ENCODE measurements at regions not wholly inside any gene's neighbourhood (a gene's known extent, or its start where the extent isn't known, plus 50 kb on each side); places are given as distances from the start of the nearest gene placed in this dataset.
A peak's percentile ranks its signal among the peaks of the same experiment; 100 is the strongest.
"Not testable (repeated sequence)": the region's sequence is repeated elsewhere in the genome, so short reads cannot be mapped to it uniquely, and the experiment has no call there.

DNA sequence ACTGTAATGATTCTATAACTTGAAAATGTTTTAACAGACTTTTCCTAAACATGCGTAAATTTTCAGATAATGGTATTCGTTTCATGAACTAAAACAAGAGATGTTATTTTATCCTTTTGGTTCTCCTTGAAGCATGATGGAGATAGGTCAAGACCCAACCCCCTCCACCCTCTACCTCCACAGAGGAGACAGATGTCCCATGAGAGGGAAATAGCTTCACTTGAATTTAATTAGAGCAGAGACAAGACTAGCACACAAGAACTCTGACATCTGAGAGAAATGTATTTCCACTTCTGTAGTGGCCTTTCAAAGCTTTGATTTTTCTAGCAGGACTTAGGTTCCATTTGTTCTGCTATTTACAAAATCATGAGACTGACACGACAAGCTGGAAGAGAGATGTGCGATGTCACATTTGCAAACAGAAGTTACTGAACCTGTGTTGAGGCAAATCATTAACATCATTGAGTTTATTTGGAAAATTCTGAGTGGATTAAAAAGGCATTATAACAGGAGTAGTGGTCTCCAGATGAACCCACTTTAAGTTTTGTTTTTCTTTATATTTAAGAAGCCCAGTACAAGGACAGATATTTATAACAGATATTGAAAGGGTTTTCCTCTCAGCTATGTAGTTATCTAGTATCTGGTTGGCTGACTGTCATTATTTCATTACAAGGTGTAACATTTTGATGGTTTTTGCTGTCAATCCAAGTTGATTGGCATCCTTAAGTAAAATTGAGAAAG, 276.2 kb downstream of the ASXL3 start:
- no peak for DNase-seq (ENCODE audit: low read depth in 2 of 2)

DNA sequence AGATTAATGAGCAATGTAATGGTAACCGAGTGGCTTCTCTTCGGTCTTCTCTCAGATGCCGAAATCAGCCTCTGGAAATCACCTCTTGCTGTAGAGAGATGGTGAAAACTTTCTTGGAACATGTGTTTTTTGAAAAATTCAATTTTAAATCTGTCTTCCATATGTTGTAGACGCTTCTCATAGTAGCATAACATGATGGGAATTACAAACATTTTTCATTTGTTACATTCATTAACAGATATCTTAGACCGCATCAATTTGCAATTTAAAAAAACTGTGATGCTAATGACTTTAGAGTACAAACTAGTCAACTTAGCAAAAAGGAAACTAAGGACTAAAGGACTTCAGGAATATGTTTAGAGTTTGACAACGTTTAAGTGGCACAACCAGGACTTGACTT, 275.2 kb downstream of the ASXL3 start:
- DNase-seq (ENCODE audit: low read depth in 2 of 2): no peak

DNA sequence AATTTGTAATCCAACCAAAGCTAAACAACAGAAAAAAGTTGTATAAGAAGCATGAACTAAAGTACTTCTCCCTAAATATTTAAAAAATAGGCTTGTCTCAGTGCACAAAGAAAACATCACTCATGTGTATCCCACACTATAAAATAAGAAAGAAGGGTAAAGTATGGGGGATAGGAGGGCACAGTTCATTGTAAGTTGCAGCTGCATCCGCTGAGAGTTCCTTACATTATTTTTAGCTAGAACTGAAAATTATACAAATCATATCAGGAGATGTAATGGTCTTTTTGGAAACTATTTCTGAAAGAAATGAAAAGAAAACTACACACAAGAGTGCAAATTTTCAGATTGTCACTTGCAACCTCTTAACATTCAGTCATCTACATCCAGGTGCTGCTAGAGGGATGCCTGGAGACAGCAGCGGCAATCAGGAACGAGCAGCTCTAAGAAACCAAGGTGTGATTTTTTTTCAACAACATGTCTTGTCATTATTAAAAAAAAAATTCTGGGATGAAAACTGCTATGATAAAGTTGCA, 273.6 kb downstream of the ASXL3 start:
- DNase-seq (ENCODE audit: low read depth in 2 of 2): no peak

DNA sequence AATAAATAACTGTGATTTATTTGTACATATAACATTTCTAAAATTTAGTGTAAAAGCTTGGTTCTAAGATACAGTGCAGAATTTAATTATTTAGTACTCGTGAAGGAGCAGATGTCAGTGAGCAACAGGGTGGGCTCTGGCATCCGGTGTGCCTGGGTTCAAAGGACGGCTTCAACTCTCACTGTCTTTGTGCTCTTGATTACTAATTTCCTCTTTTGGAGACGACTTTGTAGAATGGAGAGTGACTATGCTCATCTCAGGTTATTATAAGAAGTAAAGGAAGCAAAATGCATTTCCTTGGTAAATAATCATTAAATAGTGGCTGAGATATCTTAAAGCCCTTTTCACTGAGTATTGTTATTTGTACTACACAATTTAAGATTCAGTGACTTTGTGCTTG, 271.7 kb downstream of the ASXL3 start:
- no peak for DNase-seq (ENCODE audit: low read depth in 2 of 2)

DNA sequence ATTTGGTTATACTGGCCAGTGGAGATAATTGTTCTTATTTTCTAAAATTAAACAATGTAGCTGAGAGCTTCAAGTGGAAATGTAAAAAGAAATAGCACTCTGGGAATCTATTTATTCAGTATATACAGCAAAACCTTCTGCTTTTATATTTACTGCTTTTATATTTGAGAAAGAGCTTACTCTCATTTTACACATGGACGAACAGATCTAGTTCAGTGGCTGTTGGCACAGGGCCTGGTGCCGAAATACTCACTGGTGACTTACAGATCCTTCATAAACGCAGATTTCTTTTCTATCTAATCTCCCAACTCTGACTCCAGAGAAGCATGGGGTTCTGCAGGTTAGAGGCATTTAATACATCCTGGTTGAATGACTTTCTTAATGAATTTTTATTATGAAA, 266.2 kb downstream of the ASXL3 start:
- no peak for DNase-seq (ENCODE audit: low read depth in 2 of 2)

DNA sequence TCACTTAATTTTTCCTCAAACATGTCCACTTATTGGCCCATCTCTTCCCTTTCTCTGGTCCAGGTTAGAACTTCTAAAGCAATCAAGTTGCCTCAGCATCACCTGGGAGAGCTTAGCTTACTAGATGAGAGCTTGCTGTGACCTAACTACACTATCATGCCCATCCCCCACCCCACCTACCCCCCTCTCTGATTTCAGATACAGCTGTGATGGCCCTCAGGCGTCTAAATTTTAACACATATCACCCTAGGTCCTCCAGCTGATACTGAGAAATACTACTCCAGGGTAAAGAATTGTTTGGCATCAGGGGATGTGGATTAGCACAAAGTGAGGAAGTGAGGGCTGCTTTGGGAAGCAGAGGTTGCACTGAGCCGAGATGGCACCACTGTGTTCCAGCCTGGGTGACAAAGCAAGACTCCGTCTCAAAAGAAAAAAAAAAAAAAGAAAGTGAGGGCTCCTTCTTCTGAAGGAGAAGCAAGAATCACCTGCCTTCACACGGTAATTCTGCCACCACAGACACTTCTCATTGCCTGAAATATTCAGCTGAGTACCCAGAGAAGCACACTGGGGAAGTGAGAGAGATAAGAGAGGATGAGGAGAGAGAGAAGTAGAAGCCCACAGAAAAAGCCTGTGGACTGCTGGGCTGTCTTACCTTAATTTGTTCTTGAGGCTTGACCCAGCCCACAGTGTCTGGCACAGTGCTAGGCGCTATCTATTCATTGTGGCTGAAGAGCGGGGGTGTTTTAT, 263.4 kb downstream of the ASXL3 start:
- DNase-seq (ENCODE audit: low read depth in 2 of 2): no peak

DNA sequence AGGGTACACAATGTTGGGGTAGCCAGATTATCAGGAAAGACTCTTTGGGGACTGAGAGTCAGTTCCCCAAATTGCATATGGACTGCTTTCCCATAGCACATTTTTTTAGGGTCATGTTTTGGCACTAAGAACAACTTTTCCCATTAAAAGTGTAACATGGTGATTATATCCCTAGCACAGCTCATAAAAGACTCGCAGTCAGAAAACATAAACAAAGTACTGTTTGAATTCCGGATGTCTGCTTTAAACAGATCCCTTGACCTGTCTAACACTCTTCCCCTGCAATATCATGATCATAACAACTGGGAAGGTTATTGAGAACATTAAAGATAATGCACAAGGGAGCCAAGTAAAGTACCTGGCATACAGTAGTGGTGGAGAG, 262.2 kb downstream of the ASXL3 start:
- no peak for DNase-seq (ENCODE audit: low read depth in 2 of 2)

DNA sequence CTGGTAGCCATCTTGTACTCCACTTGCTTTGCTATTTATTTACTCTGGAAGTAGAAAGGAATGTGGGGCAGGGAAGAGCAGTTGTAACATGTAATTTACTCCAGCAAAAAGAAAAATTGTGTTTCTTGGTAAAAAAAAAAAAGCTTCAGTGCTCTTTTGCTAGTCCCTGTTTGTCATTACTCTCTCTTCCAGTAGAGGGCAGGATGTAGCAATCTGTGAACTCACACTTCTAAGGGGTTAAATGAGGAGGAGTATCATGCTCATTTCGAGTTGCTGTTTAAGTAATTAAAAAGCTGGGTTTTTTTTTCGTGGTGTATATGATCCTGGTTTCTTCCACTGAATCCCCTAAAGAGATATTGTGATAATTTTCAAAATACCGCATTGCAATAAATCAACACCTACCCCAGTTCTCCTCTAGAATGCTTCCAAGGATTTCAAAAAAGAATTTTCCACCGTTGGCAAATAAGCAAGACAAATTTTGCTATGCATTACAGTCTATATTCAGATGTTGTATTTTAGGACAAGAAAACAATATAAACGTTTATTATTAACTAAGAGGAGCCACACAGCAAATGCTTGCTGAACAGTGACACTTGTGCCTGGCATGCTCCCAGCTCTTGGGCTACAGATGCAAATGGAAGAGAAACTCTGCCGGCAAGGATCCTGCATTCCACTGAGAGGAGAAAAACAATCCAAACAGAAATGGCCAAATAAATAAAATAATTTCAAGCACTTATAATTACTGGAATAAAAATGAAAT, 261.6 kb downstream of the ASXL3 start:
- peak; percentile 43 to 48 for DNase-seq (ENCODE audit: low read depth in 2 of 2)

DNA sequence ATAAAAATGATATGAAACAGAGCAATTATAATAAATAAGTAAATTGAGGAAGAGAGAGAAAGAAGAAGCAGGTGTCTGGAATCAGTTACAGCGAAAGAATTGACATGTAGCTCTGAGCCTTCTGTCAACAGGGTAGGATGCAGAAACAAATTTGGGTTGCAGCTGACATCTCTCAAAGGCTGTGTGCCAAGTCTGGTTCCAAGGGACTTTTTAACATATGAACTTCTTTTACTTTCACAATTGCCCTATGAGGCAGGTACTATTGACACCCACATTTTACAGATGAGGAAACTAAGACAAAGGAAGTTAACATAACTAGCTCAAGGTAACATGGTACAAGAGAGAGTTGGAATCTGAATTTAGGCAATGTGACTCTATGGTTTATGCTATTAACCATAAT, 260.0 kb downstream of the ASXL3 start:
- no peak for DNase-seq (ENCODE audit: low read depth in 2 of 2)

DNA sequence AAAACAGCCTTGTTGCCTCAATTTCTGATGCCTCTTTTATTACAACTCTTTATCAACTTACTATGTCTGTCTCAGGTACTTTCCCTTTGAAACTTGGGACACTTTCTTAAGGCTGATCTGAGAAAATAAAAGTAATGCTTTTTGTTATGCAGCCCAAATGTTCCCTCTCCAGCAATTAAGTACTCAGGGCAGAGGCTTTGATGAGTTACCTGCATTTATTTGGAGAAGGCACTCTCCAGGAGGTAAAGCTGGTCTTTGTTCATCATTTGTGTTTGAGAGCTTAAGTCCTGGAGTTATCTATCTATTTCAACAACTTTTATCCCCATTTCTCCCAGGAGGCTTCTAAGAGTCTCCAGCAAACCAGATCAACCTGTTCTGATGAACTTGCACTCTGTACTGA, 259.2 kb downstream of the ASXL3 start:
- no peak for DNase-seq (ENCODE audit: low read depth in 2 of 2)

DNA sequence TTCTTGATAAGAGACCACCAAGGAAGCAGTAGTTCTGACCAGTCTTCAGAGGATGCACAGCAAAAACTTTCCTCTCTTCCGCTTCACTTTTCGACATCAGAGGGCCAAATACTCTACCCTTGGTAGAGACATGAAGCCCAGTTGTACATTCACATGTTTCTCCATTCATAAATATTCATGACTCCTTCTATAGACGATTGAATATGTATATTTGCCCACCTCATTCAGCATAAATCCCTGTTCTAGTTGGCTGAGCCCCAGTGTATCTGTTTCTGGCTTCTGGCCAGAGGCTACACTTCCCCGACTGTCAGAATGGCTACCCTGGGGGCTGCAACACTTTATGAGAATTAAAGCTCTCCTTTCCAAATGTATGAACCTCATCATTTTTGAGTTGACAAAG, 258.5 kb downstream of the ASXL3 start:
- DNase-seq (ENCODE audit: low read depth in 2 of 2): no peak

DNA sequence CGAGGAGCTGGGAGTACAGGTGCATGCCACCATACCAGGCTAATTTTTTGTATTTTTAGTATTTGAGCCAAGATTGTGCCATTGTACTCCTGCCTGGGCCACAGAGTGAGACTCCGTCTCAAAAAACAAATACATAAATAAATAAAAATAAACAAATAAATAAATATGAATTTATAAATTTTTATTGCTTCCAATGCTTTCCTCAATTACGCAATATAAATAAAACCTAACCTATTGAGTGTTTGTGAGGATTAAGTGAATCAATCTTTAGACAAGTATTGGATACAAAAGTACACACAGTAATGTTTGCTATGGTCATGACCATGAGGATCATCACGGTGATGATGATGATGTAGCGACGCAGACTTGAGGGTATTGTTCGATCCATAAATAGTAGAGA, 257.4 kb downstream of the ASXL3 start:
- no peak for DNase-seq (ENCODE audit: low read depth in 2 of 2)

DNA sequence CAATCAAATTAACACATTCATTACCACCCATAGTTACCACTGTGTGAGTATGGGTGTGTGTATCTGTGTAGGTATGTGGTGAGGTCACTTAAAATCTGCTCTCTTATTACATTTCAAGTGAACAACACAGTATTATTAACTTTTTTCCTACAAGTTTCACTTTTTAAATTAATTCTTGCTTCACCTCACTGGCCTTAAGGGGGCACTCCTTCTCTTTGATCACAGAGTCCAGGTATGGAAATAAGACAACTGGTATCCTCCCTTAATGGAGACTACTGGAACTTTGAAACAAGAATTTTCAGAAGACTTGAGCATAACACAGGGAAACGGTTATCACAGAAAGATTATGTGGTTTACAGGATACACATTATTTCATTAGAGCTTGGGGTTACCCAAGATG, 255.8 kb downstream of the ASXL3 start:
- no peak for DNase-seq (ENCODE audit: low read depth in 2 of 2)

DNA sequence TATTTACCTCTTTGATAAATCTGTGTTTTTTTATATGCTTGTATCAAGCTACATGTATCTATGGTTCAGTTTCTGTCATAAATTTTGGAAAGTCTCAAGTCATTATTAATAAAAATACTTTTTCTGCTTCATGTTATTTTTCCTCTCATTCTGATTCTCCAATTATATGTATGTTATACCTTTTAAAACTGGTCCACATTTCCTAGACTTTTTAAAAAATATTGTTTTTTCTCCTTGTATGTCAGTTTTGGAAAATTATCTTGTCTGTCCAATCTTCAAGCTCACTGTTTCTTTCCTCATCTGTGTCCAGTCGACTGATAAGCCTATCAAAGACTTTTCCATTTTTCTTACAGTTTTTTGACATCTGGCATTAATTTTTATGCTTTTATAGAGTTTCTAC, 253.4 kb downstream of the ASXL3 start:
- DNase-seq (ENCODE audit: low read depth in 2 of 2): no peak

DNA sequence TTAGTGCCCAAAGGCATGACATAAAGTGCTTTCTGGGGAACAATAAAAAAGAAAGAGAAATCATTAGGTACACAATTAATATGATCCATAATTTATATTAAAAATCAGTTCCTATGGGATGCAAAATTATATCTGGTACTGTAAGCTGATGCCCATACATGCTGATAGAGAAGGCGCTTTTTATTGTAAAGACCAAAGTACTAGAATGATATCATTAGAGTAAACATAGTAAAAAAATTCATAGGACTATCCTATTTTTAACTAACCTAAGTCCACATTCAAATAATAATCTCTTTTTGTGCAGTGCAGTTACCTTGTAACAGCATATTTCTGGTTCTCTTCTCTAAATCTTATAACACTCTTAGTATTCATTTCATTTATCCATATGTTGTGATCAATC, 252.2 kb downstream of the ASXL3 start:
- DNase-seq (ENCODE audit: low read depth in 2 of 2): no peak

DNA sequence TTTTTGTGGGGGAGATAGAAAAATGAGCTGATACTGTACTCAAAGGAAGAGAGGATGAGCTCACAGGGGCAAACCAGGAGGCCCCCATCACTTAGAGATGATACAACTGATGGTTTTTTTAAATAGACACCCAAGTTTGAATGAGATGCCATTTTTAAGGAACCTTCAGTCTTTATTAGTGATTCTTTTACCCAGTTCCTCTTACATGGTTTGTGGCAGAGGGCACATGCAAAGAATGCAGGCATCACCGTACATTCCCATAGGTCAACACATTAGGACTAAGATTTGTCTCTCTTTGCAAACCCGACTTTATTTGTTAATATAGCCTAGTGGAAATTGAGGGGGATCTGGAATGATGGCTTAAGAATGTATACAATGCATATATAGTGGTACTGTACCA, 250.9 kb downstream of the ASXL3 start:
- DNase-seq (ENCODE audit: low read depth in 2 of 2): no peak

DNA sequence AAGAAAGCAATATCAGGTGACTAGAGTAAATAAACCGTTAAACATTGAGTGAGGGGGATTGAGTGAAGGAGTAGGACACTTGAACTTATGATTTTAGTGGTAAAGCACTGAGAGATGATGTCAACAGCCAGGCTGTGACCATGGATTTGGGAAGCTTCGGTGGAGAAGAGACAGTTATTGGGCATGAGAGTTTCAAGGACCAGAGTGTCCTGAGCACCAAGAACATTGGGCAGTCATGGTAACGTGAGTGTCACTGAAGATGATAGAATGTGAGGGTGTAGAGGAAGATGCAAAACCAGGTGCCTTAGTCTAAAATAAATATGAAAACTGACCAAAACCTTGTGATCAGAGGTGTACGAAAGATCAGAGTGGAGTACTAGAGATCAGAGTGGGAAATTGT, 248.1 kb downstream of the ASXL3 start:
- no peak for DNase-seq (ENCODE audit: low read depth in 2 of 2)

DNA sequence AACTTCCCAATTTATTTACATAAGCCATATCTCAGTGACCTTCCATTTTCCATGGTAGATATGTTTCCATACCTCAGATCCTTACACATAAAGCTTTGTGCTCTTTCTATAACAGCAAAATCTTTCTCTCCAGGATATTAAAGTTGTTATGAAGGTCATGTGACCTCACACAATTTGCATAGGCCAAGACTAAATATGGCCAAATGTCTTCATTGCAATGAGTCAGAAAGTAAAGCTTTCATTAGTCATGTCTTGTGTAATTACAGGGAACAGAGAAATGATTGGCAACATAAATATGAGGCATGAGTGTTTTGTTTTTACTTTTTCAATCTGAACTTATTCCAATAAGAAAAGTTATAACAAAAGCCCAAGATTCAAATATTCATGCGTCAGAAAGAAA, 243.5 kb downstream of the ASXL3 start:
- DNase-seq (ENCODE audit: low read depth in 2 of 2): peak; percentile 62

DNA sequence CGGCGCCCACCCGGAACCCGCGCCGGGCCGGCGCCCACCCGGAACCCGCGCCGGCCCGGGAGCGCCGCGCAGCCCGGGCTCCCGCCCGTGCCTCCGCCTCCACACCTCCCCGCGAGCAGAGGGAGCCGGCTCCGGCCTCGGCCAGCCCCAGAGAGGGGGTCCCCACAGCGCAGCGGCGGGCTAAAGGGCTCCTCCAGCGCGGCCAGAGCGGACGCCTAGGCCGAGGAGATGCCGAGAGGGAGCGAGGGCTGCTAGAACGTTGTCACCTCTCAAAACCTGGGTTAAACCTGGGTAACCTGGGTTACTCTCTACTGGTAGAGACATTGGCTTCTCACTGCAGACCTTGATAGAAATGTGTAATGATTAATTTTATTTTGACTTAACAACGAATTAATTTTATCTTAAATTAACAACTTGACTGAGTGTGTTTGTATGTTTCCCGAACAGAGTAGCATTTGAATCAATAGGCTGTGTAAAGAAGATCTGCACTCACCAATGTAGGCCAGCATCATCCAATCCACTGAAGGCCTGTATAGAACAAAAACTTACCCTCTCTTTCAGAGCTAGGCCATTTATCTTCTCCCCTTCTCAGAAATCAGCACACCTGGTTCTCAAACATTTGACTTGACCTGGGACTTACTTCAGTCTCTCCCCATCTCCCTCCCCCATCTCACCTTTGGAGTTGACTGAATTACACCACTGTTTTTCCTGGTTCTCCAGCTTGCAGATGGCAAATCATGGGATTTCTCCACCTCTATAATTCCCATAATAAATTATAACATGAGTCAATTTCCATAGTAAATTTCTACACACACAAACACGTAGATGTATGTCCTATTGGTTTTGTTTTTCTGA, 242.7 kb downstream of the ASXL3 start:
- no peak for DNase-seq (ENCODE audit: low read depth in 2 of 2)

DNA sequence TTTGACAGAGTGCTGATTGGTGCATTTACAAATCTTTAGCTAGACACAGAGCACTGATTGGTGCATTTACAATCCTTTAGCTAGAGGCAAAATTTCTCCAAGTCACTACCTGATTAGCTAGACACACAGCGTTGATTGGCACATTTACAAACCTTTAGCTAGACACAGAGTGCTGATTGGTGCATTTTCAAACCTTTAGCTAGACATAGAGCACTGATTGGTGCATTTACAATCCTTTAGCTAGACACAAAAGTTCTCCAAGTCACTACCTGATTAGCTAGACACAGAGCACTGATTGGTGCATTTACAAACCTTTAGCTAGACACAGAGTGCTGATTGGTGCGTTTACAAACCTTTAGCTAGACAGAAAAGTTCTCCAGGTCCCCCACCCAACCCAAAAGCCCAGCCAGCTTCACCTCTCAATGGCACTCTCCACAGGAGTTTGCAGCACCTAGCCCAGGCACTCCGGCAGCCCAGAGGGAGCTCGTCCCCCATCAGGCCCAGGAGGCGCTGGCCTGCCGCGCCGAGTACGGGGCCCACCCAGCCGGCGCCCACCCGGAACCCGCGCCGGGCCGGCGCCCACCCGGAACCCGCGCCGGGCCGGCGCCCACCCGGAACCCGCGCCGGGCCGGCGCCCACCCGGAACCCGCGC, 241.8 kb downstream of the ASXL3 start:
- DNase-seq (ENCODE audit: low read depth in 2 of 2): not testable (repeated sequence)

DNA sequence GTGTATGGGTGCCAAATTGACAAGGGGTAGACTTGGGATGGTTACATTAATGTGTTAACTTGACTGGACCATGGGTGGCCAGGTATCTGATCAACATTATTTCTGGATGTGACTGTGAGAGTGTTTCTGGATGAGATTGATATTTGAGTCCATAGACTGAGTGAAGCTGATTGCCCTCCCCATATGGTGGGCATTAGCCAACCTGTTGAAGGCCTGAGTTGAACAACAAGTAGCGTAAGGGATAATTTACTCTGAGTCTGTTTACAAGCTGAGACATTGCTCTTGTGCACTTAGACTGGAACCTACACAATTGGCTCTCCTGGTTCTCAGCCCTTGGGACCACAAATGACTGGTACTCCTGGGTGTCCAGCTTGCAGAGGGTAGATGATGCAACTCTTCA, 240.1 kb downstream of the ASXL3 start:
- DNase-seq (ENCODE audit: low read depth in 2 of 2): no peak
